GM20000 (cell line): ENCODE measurements at regions not wholly inside any gene's neighbourhood (a gene's known extent, or its start where the extent isn't known, plus 50 kb on each side); places are given as distances from the start of the nearest gene placed in this dataset.
"Not testable (repeated sequence)": the region's sequence is repeated elsewhere in the genome, so short reads cannot be mapped to it uniquely, and the experiment has no call there.

ENCODE experiments used
- DNase-seq: peaks from one replicate; pipeline ENCODE4 v3.0.0; 2012; ENCODE audit warnings: low spot score
- TF ChIP-seq, protein P1 (sequence below): IDR thresholded peaks from 2 replicates; pipeline ENCODE4 v1.5.1; 2012; ENCODE audit warnings: mild to moderate bottlenecking, control low read depth; ENCODE audit errors: extremely low read depth, missing control alignments

GRCh38 chr2:147150241-147150635 is 694.6 kb upstream of the ACVR2A start:
- no peak for DNase-seq
- TF ChIP-seq, protein P1, sequence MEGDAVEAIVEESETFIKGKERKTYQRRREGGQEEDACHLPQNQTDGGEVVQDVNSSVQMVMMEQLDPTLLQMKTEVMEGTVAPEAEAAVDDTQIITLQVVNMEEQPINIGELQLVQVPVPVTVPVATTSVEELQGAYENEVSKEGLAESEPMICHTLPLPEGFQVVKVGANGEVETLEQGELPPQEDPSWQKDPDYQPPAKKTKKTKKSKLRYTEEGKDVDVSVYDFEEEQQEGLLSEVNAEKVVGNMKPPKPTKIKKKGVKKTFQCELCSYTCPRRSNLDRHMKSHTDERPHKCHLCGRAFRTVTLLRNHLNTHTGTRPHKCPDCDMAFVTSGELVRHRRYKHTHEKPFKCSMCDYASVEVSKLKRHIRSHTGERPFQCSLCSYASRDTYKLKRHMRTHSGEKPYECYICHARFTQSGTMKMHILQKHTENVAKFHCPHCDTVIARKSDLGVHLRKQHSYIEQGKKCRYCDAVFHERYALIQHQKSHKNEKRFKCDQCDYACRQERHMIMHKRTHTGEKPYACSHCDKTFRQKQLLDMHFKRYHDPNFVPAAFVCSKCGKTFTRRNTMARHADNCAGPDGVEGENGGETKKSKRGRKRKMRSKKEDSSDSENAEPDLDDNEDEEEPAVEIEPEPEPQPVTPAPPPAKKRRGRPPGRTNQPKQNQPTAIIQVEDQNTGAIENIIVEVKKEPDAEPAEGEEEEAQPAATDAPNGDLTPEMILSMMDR: no peak

GRCh38 chr2:147149575-147150240 is 695.1 kb upstream of the ACVR2A start:
- TF ChIP-seq, protein P1: no peak

DNA sequence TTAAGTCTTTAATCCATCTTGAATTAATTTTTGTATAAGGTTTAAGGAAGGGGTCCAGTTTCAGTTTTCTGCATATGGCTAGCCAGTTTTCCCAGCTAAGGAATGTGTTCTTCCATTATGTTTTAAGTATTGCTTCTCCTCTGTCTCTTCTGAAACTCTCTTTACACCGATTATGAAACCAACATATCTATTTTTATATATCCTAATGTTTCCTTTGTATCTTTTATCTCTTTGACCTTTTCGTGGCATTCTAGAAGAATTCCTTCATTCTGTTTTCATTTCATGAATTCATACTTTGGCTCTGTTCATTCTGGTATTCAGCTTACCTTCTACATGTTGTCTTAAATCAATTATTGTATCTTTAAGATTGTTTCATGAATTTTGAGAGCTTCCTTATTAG is 697.0 kb upstream of the ACVR2A start:
- no peak for DNase-seq
- TF ChIP-seq, protein P1: no peak

More at GRCh38 chr2:147149575-147150240, 695.1 kb upstream of the ACVR2A start:
- no peak for DNase-seq

- TF ChIP-seq, protein P1: no peak
- DNase-seq: no peak
Observed at GRCh38 chr2:147141930-147142329, 702.9 kb upstream of the ACVR2A start.

- DNase-seq: not testable (repeated sequence)
Observed at GRCh38 chr2:147139732-147140131, 705.1 kb upstream of the ACVR2A start.

DNA sequence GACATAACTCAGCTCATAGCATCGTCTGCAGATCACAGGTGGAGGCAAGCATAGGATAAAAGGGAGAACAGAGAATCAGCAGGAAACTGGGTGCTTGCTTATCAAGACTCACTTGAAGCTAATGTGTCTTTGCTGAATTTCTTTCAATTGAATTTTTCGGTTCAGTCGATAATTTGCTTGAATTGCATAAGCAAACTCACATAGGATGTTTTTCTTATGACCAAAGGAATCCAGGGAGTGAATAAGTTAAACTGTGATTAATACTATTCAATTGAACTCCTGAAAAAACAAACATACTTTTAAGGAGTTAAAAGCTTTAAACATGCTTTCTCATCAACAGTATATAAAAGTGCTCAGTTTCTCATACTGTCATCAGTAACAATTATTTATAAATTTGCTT is 707.1 kb upstream of the ACVR2A start:
- no peak for DNase-seq
- TF ChIP-seq, protein P1: no peak

GRCh38 chr2:147135376-147135775 is 709.5 kb upstream of the ACVR2A start:
- TF ChIP-seq, protein P1: no peak
- DNase-seq: no peak

GRCh38 chr2:147133286-147133908 is 711.4 kb upstream of the ACVR2A start:
- DNase-seq: no peak
- TF ChIP-seq, protein P1: no peak
